Adrenal gland (tissue), 5 donors: ENCODE measurements at regions not wholly inside any gene's neighbourhood (a gene's known extent, or its start where the extent isn't known, plus 50 kb on each side); places are given as distances from the start of the nearest gene placed in this dataset.

ENCODE experiments used
- CTCF ChIP-seq, 6 experiments: fragments of 450-650 bp in 4 of 6; fragments of 200-600 bp in 2 of 6; sonication (generic) in 1 of 6; IDR thresholded peaks; 1 replicate in 5 of 6; 2 replicates in 1 of 6; pipeline versions ENCODE4 v1.5.1 to v1.8.0; 2016 to 2021; ENCODE audit warnings: antibody characterized with exemption in 6 of 6, mild to moderate bottlenecking in 2 of 6, moderate library complexity in 1 of 6
- POLR2A ChIP-seq, 2 donors: fragments of 450-650 bp; IDR thresholded peaks; one replicate each; pipeline ENCODE4 v1.6.1; 2017; ENCODE audit warnings: antibody characterized with exemption in 2 of 2, mild to moderate bottlenecking in 2 of 2, moderate library complexity in 1 of 2
- donor health status: DM: no; HTN: no; CAD: no.

DNA sequence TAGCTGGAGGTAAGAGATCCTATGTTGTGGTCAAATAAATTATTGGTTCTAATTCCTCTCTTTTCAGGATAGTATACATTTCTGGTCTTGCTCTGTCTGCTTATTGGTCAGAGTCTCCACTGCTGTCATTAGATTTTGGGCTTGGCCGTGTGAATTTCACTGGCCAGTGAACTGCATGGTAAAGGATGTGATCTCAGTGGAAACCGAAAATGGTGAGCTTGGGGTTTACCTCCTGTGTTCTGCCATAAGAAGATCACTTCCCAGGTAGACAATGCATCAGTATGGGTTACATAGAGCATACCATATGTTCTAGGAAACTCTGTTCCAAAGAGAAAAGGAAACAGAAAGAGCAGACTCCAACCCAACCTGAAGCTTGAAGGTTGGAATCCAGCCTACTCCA is 1123.3 kb upstream of the B3GALT2 start:
- TF ChIP-seq CTCF (IDR thresholded peaks at IDR 0.05) (no peak), POLR2A (IDR thresholded peaks at IDR 0.05) (no peak)
